ENCODE measurements at regions not wholly inside any gene's neighbourhood (a gene's known extent, or its start where the extent isn't known, plus 50 kb on each side); places are given as distances from the start of the nearest gene placed in this dataset.

- TF ChIP-seq CTCF (IDR thresholded peaks at IDR 0.05) = no peak
- H3K4me1 Mint-ChIP-seq (ENCODE audit: unreplicated experiment) = peaks cover 3% of the 10 kb centered on the region
- no peak for DNase-seq (ENCODE audit: extremely low spot score, unreplicated experiment)
- peaks cover 20% of the 10 kb centered on the region for H3K27me3 Mint-ChIP-seq (ENCODE audit: unreplicated experiment)
- no peak overlapping the region for H3K27ac Mint-ChIP-seq (ENCODE audit: unreplicated experiment)
- no peaks in the 10 kb centered on the region for H3K9me3 Mint-ChIP-seq (ENCODE audit: unreplicated experiment)
- H3K36me3 Mint-ChIP-seq (ENCODE audit: unreplicated experiment) = no peaks in the 10 kb centered on the region
- H3K4me3 Mint-ChIP-seq (ENCODE audit: unreplicated experiment) = no peak overlapping the region
Observed at GRCh38 chr15:97235611-97235985, 724.9 kb upstream of the ARRDC4 start.

DNA sequence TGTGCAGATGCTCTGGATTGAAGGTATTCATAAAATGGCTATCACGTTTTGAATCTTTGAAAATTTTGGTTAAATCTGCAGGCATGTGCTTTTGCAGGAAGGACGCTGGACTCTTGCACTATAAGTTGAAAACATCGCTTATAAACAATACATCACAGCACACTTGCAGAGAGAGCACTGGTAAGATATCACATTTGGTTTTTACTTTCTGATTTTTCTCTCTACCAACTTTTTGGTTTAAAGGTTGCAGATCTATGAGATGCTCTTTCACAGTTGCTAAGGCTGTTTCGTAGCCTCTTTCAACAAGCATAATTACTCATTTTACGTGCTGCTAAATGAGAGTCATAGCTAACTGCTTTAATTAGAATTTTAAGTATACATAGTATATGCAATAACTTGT, 724.4 kb upstream of the ARRDC4 start:
- Mint-ChIP-seq H3K9me3 (ENCODE audit: unreplicated experiment) (no peaks in the 10 kb centered on the region), H3K27ac (ENCODE audit: unreplicated experiment) (no peak overlapping the region), H3K4me1 (ENCODE audit: unreplicated experiment) (peaks cover 3% of the 10 kb centered on the region), H3K36me3 (ENCODE audit: unreplicated experiment) (no peaks in the 10 kb centered on the region), H3K27me3 (ENCODE audit: unreplicated experiment) (peaks cover 18% of the 10 kb centered on the region), H3K4me3 (ENCODE audit: unreplicated experiment) (no peak overlapping the region)
- TF ChIP-seq CTCF (IDR thresholded peaks at IDR 0.05) = no peak
- DNase-seq (ENCODE audit: extremely low spot score, unreplicated experiment) = no peak

- no peak overlapping the region for H3K4me3 Mint-ChIP-seq (ENCODE audit: unreplicated experiment)
- H3K27ac Mint-ChIP-seq (ENCODE audit: unreplicated experiment) = no peak overlapping the region
- H3K9me3 Mint-ChIP-seq (ENCODE audit: unreplicated experiment) = no peaks in the 10 kb centered on the region
- peaks cover 20% of the 10 kb centered on the region for H3K27me3 Mint-ChIP-seq (ENCODE audit: unreplicated experiment)
- TF ChIP-seq CTCF (IDR thresholded peaks at IDR 0.05) = no peak
- no peaks in the 10 kb centered on the region for H3K36me3 Mint-ChIP-seq (ENCODE audit: unreplicated experiment)
- peaks cover 3% of the 10 kb centered on the region for H3K4me1 Mint-ChIP-seq (ENCODE audit: unreplicated experiment)
- no peak for DNase-seq (ENCODE audit: extremely low spot score, unreplicated experiment)
Observed at GRCh38 chr15:97237160-97237559, 723.3 kb upstream of the ARRDC4 start.

- no peak overlapping the region for H3K4me3 Mint-ChIP-seq (ENCODE audit: unreplicated experiment)
- H3K36me3 Mint-ChIP-seq (ENCODE audit: unreplicated experiment) = no peaks in the 10 kb centered on the region
- DNase-seq (ENCODE audit: extremely low spot score, unreplicated experiment) = no peak
- H3K27ac Mint-ChIP-seq (ENCODE audit: unreplicated experiment) = no peak overlapping the region
- no peaks in the 10 kb centered on the region for H3K27me3 Mint-ChIP-seq (ENCODE audit: unreplicated experiment)
- no peaks in the 10 kb centered on the region for H3K9me3 Mint-ChIP-seq (ENCODE audit: unreplicated experiment)
- no peak for TF ChIP-seq CTCF (IDR thresholded peaks at IDR 0.05)
- peaks cover 2% of the 10 kb centered on the region for H3K4me1 Mint-ChIP-seq (ENCODE audit: unreplicated experiment)
Observed at GRCh38 chr15:97248376-97248775, 712.1 kb upstream of the ARRDC4 start.

- H3K4me3 Mint-ChIP-seq (ENCODE audit: unreplicated experiment) = no peak overlapping the region
Observed at GRCh38 chr15:97259943-97260342, 700.6 kb upstream of the ARRDC4 start.

More at GRCh38 chr15:97259943-97260342, 700.6 kb upstream of the ARRDC4 start:
- Mint-ChIP-seq H3K9me3 (ENCODE audit: unreplicated experiment) (no peaks in the 10 kb centered on the region), H3K4me1 (ENCODE audit: unreplicated experiment) (no peaks in the 10 kb centered on the region), H3K36me3 (ENCODE audit: unreplicated experiment) (no peaks in the 10 kb centered on the region), H3K27ac (ENCODE audit: unreplicated experiment) (no peak overlapping the region), H3K27me3 (ENCODE audit: unreplicated experiment) (no peaks in the 10 kb centered on the region)
- no peak for DNase-seq (ENCODE audit: extremely low spot score, unreplicated experiment)
- TF ChIP-seq CTCF (IDR thresholded peaks at IDR 0.05) = no peak

Measured in osteocyte (in vitro differentiated cells).